Keratinocyte (primary cell): ENCODE measurements at regions not wholly inside any gene's neighbourhood (a gene's known extent, or its start where the extent isn't known, plus 50 kb on each side); places are given as distances from the start of the nearest gene placed in this dataset.

Source experiments
- DNase-seq: peaks from one replicate; pipeline ENCODE4 v3.0.0-alpha.2; 2011; ENCODE audit warnings: low read depth, missing footprints, low spot score
- FAIRE-seq: peaks from 2 replicates; lab custom pipeline; 2011; peaks lifted over from hg19 to GRCh38; lab: Jason Lieb, UNC
- H2AFZ ChIP-seq: 2 replicates; pipeline ENCODE4 v1.6.0; 2012; ENCODE audit warnings: low read length, control low read depth, inconsistent platforms; ENCODE audit not compliant: control insufficient read depth
- H3K27ac ChIP-seq: 2 replicates; pipeline ENCODE4 v1.5.1; 2011; ENCODE audit warnings: low read length; ENCODE audit not compliant: control insufficient read depth, insufficient read depth
- H3K27me3 ChIP-seq: 3 replicates; pipeline ENCODE4 v1.6.0; 2011; ENCODE audit warnings: low read length; ENCODE audit not compliant: control insufficient read depth, insufficient read depth; ENCODE audit errors: extremely low read depth
- H3K36me3 ChIP-seq, 2 experiments: 2 replicates in 1 of 2; 3 replicates in 1 of 2; pipeline ENCODE4 v1.5.1; 2011; ENCODE audit warnings: low read length in 2 of 2, mild to moderate bottlenecking in 1 of 2; ENCODE audit not compliant: control insufficient read depth in 2 of 2, insufficient read depth in 2 of 2; ENCODE audit errors: extremely low read depth in 1 of 2
- H3K4me1 ChIP-seq: 3 replicates; pipeline ENCODE4 v1.5.1; 2011; ENCODE audit warnings: low read length; ENCODE audit not compliant: control insufficient read depth, insufficient read depth; ENCODE audit errors: extremely low read depth
- H3K4me2 ChIP-seq: 3 replicates; pipeline ENCODE4 v1.6.0; 2011; ENCODE audit warnings: low read depth, low read length; ENCODE audit not compliant: control insufficient read depth, insufficient read depth; ENCODE audit errors: extremely low read depth
- H3K4me3 ChIP-seq, 3 experiments: fragments of 200-600 bp in 1 of 3; sonication (generic) in 1 of 3; 2 replicates in 2 of 3; 3 replicates in 1 of 3; pipeline ENCODE4 v1.5.1; 2011 to 2016; ENCODE audit warnings: low read length in 3 of 3, mild to moderate bottlenecking in 3 of 3, control low read depth in 2 of 3, inconsistent platforms in 1 of 3, low read depth in 1 of 3, mixed read lengths in 1 of 3, mixed run types in 1 of 3, moderate library complexity in 1 of 3; ENCODE audit not compliant: control insufficient read depth in 2 of 3, insufficient read depth in 2 of 3; ENCODE audit errors: extremely low read depth in 1 of 3
- H3K79me2 ChIP-seq: 2 replicates; pipeline ENCODE4 v1.6.0; 2012; ENCODE audit warnings: low read length; ENCODE audit not compliant: control insufficient read depth, insufficient read depth
- H3K9ac ChIP-seq: 3 replicates; pipeline ENCODE4 v1.6.0; 2011; ENCODE audit warnings: low read length; ENCODE audit not compliant: control insufficient read depth, insufficient read depth; ENCODE audit errors: extremely low read depth
- H3K9me1 ChIP-seq: 3 replicates; pipeline ENCODE4 v1.6.0; 2011; ENCODE audit warnings: low read length; ENCODE audit not compliant: control insufficient read depth, insufficient read depth; ENCODE audit errors: extremely low read depth
- H3K9me3 ChIP-seq: 2 replicates; pipeline ENCODE4 v1.5.1; 2012; ENCODE audit warnings: low read depth, low read length; ENCODE audit not compliant: control insufficient read depth
- H4K20me1 ChIP-seq: 3 replicates; pipeline ENCODE4 v1.6.0; 2011; ENCODE audit warnings: low read length; ENCODE audit not compliant: control insufficient read depth, insufficient read depth; ENCODE audit errors: extremely low read depth
- CTCF ChIP-seq, 3 experiments: IDR thresholded peaks in 1 of 3; conservative IDR thresholded peaks in 1 of 3; optimal IDR thresholded peaks in 1 of 3; 2 replicates in 2 of 3; 3 replicates in 1 of 3; pipeline versions ENCODE3 to v1.5.1; 2011; ENCODE audit warnings: low read length in 3 of 3, mild to moderate bottlenecking in 3 of 3, moderate library complexity in 2 of 3, control low read depth in 1 of 3, inconsistent platforms in 1 of 3; ENCODE audit not compliant: insufficient read depth in 2 of 3; ENCODE audit errors: extremely low read depth in 1 of 3
- EZH2 ChIP-seq: IDR thresholded peaks from one replicate; pipeline ENCODE4 v1.6.1; 2012; ENCODE audit warnings: inconsistent platforms, mild to moderate bottlenecking, low read length, moderate library complexity
- dilution Hi-C: fragments of 300-500 bp; cut with MboI; formaldehyde crosslinking; loops from one replicate; pipeline ENCODE4 v1.7.0; 2020; ENCODE audit warnings: low sequenced_read_pairs; ENCODE audit not compliant: extremely low pct_ligation_motif_present

- no peaks in the 10 kb centered on the region for H3K79me2 ChIP-seq
- H3K36me3 ChIP-seq, result no peaks in the 10 kb centered on the region
- H3K9me3 ChIP-seq, result peaks cover 12% of the 10 kb centered on the region
- FAIRE-seq, result no peak
- H3K4me2 ChIP-seq, result no peak overlapping the region
- H3K9me1 ChIP-seq, result no peaks in the 10 kb centered on the region
- no peaks in the 10 kb centered on the region for H3K4me1 ChIP-seq
- no peaks in the 10 kb centered on the region for H4K20me1 ChIP-seq
- DNase-seq, result no peak
- no peak overlapping the region for H3K4me3 ChIP-seq
- dilution Hi-C loops, result no loop called here
- TF ChIP-seq EZH2 (no peak), CTCF (optimal IDR thresholded peaks at IDR 0.05 in 1 of 3, IDR thresholded peaks at IDR 0.05 in 1 of 3, conservative IDR thresholded peaks at IDR 0.05 in 1 of 3; ENCODE audit: extremely low read depth in 1 of 3, insufficient read depth in 2 of 3, low read length in 3 of 3) (no peak)
- H3K27me3 ChIP-seq, result no peaks in the 10 kb centered on the region
- H2AFZ ChIP-seq, result no peak overlapping the region
- H3K9ac ChIP-seq, result no peak overlapping the region
- no peak overlapping the region for H3K27ac ChIP-seq
These were observed 207.6 kb downstream of the BRD1 start for GRCh38 chr22:49620003-49620556.

GRCh38 chr22:49619301-49619700 is 208.4 kb downstream of the BRD1 start:
- Histone ChIP-seq H3K27ac (no peak overlapping the region), H3K27me3 (no peaks in the 10 kb centered on the region), H3K4me2 (no peak overlapping the region), H2AFZ (no peak overlapping the region), H4K20me1 (no peaks in the 10 kb centered on the region), H3K4me3 (no peak overlapping the region), H3K4me1 (no peaks in the 10 kb centered on the region), H3K9me3 (peaks cover 15% of the 10 kb centered on the region), H3K36me3 (no peaks in the 10 kb centered on the region), H3K79me2 (no peaks in the 10 kb centered on the region), H3K9ac (no peak overlapping the region), H3K9me1 (no peaks in the 10 kb centered on the region)
- TF ChIP-seq CTCF (optimal IDR thresholded peaks at IDR 0.05 in 1 of 3, IDR thresholded peaks at IDR 0.05 in 1 of 3, conservative IDR thresholded peaks at IDR 0.05 in 1 of 3; ENCODE audit: extremely low read depth in 1 of 3, insufficient read depth in 2 of 3, low read length in 3 of 3) (no peak), EZH2 (no peak)
- DNase-seq, result no peak
- dilution Hi-C loops, result no loop called here
- FAIRE-seq, result no peak
